Fibroblast of lung (primary cell): ENCODE measurements at regions not wholly inside any gene's neighbourhood (a gene's known extent, or its start where the extent isn't known, plus 50 kb on each side); places are given as distances from the start of the nearest gene placed in this dataset.

Experiments used
- DNase-seq, 2 donors: peaks; one replicate each; pipeline versions ENCODE4 v3.0.0 to v3.0.0-alpha.2; 2010; ENCODE audit warnings: low read depth in 2 of 2
- H2AFZ ChIP-seq: 2 replicates; pipeline ENCODE4 v1.5.1; 2012; ENCODE audit warnings: low read length, control low read depth, inconsistent platforms
- H3K27ac ChIP-seq: 2 replicates; pipeline ENCODE4 v1.5.1; 2011; ENCODE audit warnings: low read length, control low read depth; ENCODE audit not compliant: insufficient read depth
- H3K27me3 ChIP-seq: 2 replicates; pipeline ENCODE4 v1.5.1; 2011; ENCODE audit warnings: mild to moderate bottlenecking, low read length; ENCODE audit not compliant: control insufficient read depth, insufficient read depth
- H3K36me3 ChIP-seq: 2 replicates; pipeline ENCODE4 v1.5.1; 2011; ENCODE audit warnings: low read length; ENCODE audit not compliant: control insufficient read depth, insufficient read depth
- H3K4me1 ChIP-seq: 2 replicates; pipeline ENCODE4 v1.5.1; 2011; ENCODE audit warnings: low read length; ENCODE audit not compliant: control insufficient read depth, insufficient read depth; ENCODE audit errors: extremely low read depth
- H3K4me2 ChIP-seq: 2 replicates; pipeline ENCODE4 v1.5.1; 2011; ENCODE audit warnings: low read length, control low read depth; ENCODE audit not compliant: insufficient read depth; ENCODE audit errors: extremely low read depth
- H3K4me3 ChIP-seq, 4 experiments: fragments of 200-600 bp in 1 of 4; sonication (generic) in 1 of 4; replicated peaks in 1 of 4; 2 replicates each; pipeline ENCODE4 v1.5.1; 2011 to 2016; ENCODE audit warnings: low read length in 4 of 4, low read depth in 3 of 4, mild to moderate bottlenecking in 3 of 4, control low read depth in 2 of 4, inconsistent platforms in 1 of 4, mixed read lengths in 1 of 4; ENCODE audit not compliant: insufficient read depth in 1 of 4; ENCODE audit errors: control extremely low read depth in 1 of 4
- H3K79me2 ChIP-seq: 2 replicates; pipeline ENCODE4 v1.5.1; 2012; ENCODE audit warnings: mild to moderate bottlenecking, low read length, inconsistent platforms; ENCODE audit not compliant: control insufficient read depth, insufficient read depth
- H3K9ac ChIP-seq: 2 replicates; pipeline ENCODE4 v1.5.1; 2011; ENCODE audit warnings: mild to moderate bottlenecking, low read length, control low read depth; ENCODE audit not compliant: insufficient read depth
- H3K9me3 ChIP-seq: 2 replicates; pipeline ENCODE4 v1.5.1; 2012; ENCODE audit warnings: low read depth, low read length; ENCODE audit not compliant: control insufficient read depth, insufficient read depth
- H4K20me1 ChIP-seq: 2 replicates; pipeline ENCODE4 v1.5.1; 2011; ENCODE audit warnings: low read length; ENCODE audit not compliant: control insufficient read depth, insufficient read depth; ENCODE audit errors: extremely low read depth
- EZH2 ChIP-seq: IDR thresholded peaks from 2 replicates; pipeline ENCODE4 v1.5.1; 2012; ENCODE audit warnings: low read length, control low read depth, mild to moderate bottlenecking; ENCODE audit errors: missing control alignments
- TF ChIP-seq, protein P1 (sequence below), 2 donors: IDR thresholded peaks in 1 of 2; conservative IDR thresholded peaks in 1 of 2; 1 replicate in 1 of 2; 2 replicates in 1 of 2; pipeline ENCODE4 v1.5.1; 2011 to 2012; ENCODE audit warnings: low read length in 2 of 2, control low read depth in 1 of 2, inconsistent platforms in 1 of 2, low read depth in 1 of 2, mild to moderate bottlenecking in 1 of 2

- TF ChIP-seq, protein P1, sequence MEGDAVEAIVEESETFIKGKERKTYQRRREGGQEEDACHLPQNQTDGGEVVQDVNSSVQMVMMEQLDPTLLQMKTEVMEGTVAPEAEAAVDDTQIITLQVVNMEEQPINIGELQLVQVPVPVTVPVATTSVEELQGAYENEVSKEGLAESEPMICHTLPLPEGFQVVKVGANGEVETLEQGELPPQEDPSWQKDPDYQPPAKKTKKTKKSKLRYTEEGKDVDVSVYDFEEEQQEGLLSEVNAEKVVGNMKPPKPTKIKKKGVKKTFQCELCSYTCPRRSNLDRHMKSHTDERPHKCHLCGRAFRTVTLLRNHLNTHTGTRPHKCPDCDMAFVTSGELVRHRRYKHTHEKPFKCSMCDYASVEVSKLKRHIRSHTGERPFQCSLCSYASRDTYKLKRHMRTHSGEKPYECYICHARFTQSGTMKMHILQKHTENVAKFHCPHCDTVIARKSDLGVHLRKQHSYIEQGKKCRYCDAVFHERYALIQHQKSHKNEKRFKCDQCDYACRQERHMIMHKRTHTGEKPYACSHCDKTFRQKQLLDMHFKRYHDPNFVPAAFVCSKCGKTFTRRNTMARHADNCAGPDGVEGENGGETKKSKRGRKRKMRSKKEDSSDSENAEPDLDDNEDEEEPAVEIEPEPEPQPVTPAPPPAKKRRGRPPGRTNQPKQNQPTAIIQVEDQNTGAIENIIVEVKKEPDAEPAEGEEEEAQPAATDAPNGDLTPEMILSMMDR (conservative IDR thresholded peaks at IDR 0.05 in 1 of 2, IDR thresholded peaks at IDR 0.05 in 1 of 2; ENCODE audit: low read depth in 1 of 2, low read length in 2 of 2): no peak
- no peak for TF ChIP-seq EZH2
- no peak overlapping the region for H3K4me2 ChIP-seq
- no peak overlapping the region for H3K4me3 ChIP-seq
- no peaks in the 10 kb centered on the region for H3K27me3 ChIP-seq
- no peak for DNase-seq
- no peaks in the 10 kb centered on the region for H3K36me3 ChIP-seq
- H4K20me1 ChIP-seq: no peaks in the 10 kb centered on the region
- H3K9ac ChIP-seq: no peak overlapping the region
- no peaks in the 10 kb centered on the region for H3K79me2 ChIP-seq
- H3K27ac ChIP-seq: no peak overlapping the region
- H2AFZ ChIP-seq: no peak overlapping the region
- peaks cover 14% of the 10 kb centered on the region for H3K4me1 ChIP-seq
- H3K9me3 ChIP-seq: no peaks in the 10 kb centered on the region
Measured at GRCh38 chr1:234733427-234733826, 123.4 kb upstream of the IRF2BP2 start.

DNA sequence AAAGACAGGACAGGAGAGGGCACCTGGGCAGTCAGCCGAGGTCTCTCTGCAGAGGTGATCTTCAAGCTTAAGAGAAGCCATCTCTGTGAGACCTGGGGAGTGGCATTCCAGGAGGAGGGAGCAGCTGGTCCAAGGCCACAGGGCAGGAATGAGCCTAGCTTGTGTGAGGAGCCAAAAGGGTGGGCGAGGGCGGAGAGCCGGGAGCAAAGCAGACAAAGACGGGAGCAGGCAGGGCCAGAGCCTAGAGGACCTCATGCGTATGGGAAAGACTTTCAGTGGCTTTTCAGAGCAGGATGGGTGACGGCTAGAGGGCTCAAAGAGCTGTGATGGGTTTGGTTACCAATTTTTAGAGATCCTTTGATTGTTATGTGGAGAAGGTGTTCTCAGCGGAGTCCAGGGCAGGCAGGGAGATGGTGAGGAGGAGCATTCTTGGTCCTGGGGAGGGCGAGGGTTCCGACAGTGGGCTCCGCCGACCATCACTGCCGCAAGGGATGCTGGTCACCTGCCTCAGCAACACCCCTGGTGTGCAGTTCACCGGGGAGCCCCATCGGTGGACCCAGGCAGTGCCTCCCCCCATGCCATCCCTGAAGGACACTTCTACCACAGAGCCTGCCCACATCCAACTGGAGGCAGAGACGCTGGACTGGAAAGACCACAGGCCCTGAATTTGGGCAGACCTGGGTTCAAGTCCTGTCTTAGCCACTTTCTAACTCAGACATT is 122.9 kb upstream of the IRF2BP2 start:
- no peak overlapping the region for H3K9ac ChIP-seq
- TF ChIP-seq EZH2: no peak
- TF ChIP-seq, protein P1 (conservative IDR thresholded peaks at IDR 0.05 in 1 of 2, IDR thresholded peaks at IDR 0.05 in 1 of 2; ENCODE audit: low read depth in 1 of 2, low read length in 2 of 2): no peak
- H2AFZ ChIP-seq: no peak overlapping the region
- H3K4me3 ChIP-seq: no peak overlapping the region
- H3K79me2 ChIP-seq: no peaks in the 10 kb centered on the region
- no peaks in the 10 kb centered on the region for H3K27me3 ChIP-seq
- H3K4me1 ChIP-seq: peaks cover 14% of the 10 kb centered on the region
- H3K27ac ChIP-seq: no peak overlapping the region
- no peak for DNase-seq
- H3K9me3 ChIP-seq: no peaks in the 10 kb centered on the region
- no peak overlapping the region for H3K4me2 ChIP-seq
- no peaks in the 10 kb centered on the region for H4K20me1 ChIP-seq
- no peaks in the 10 kb centered on the region for H3K36me3 ChIP-seq

DNA sequence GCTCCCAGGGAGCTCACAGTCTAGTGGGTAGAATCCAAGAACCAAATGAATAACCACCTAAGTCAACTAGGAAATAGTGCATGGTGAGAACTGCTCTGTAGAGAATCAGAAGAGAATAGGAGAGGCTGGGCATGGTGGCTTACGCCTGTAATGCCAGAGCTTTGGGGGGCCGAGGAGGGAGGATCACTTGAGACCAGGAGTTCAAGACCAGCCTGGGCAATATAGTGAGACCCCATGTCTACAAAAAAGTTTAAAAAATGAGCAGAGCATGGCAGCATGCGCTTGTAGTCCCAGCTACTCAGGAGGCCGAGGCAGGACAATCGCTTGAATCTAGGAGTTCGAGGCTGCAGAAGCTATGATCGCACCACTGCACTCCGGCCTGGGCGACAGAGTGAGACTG is 122.3 kb upstream of the IRF2BP2 start:
- Histone ChIP-seq H3K4me3 (no peak overlapping the region), H3K27ac (peak overlapping the region; percentile 57), H3K9me3 (no peaks in the 10 kb centered on the region), H2AFZ (no peak overlapping the region), H3K9ac (no peak overlapping the region), H3K4me2 (no peak overlapping the region), H3K27me3 (no peaks in the 10 kb centered on the region), H3K4me1 (peaks cover 14% of the 10 kb centered on the region), H3K36me3 (no peaks in the 10 kb centered on the region), H3K79me2 (no peaks in the 10 kb centered on the region), H4K20me1 (no peaks in the 10 kb centered on the region)
- no peak for DNase-seq
- TF ChIP-seq, protein P1 (conservative IDR thresholded peaks at IDR 0.05 in 1 of 2, IDR thresholded peaks at IDR 0.05 in 1 of 2; ENCODE audit: low read depth in 1 of 2, low read length in 2 of 2): no peak
- TF ChIP-seq EZH2: no peak
